NB4 (cell line): ENCODE measurements at regions not wholly inside any gene's neighbourhood (a gene's known extent, or its start where the extent isn't known, plus 50 kb on each side); places are given as distances from the start of the nearest gene placed in this dataset.

Experiments used
- MYC ChIP-seq: IDR thresholded peaks from 2 replicates; pipeline ENCODE4 v1.6.1; 2011; ENCODE audit warnings: low read depth, low read length
- POLR2A ChIP-seq: IDR thresholded peaks from 2 replicates; pipeline ENCODE4 v1.6.1; 2011; ENCODE audit warnings: mild to moderate bottlenecking; ENCODE audit not compliant: insufficient read length; ENCODE audit errors: extremely low read depth
- TF ChIP-seq, protein P1 (sequence below): IDR thresholded peaks from one replicate; pipeline ENCODE4 v1.5.1; 2012; ENCODE audit warnings: low read depth, low read length
- TF ChIP-seq, protein P2 (sequence below): IDR thresholded peaks from 2 replicates; pipeline ENCODE4 v1.6.1; 2011; ENCODE audit warnings: low read depth, low read length

DNA sequence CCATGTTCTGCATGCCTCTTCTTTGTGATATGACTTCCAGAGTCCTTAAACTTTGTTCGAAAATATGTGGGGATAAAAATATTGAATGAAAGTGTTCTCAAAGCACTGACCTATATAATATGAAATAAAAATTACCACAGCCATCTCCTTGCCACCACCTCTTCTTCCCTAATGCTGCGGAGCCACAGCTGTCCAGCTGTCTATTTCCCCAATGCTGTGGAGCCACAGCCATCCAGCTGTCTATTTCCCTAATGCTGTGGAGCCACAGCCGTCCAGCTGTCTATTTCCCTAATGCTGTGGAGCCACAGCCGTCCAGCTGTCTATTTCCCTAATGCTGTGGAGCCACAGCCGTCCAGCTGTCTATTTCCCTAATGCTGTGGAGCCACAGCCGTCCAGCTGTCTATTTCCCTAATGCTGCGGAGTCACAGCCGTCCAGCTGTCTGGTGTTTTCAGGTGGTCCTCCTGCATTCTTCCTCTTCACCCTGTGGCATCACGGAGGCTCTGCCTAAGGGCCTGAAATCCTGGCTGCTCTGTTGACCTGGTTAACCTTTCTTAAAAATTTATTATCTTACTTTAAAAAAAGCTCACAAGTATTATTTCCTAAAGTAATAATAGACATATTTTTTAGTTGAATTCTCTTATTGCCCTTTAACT is 266.1 kb upstream of the MEX3C start:
- TF ChIP-seq, protein P1, sequence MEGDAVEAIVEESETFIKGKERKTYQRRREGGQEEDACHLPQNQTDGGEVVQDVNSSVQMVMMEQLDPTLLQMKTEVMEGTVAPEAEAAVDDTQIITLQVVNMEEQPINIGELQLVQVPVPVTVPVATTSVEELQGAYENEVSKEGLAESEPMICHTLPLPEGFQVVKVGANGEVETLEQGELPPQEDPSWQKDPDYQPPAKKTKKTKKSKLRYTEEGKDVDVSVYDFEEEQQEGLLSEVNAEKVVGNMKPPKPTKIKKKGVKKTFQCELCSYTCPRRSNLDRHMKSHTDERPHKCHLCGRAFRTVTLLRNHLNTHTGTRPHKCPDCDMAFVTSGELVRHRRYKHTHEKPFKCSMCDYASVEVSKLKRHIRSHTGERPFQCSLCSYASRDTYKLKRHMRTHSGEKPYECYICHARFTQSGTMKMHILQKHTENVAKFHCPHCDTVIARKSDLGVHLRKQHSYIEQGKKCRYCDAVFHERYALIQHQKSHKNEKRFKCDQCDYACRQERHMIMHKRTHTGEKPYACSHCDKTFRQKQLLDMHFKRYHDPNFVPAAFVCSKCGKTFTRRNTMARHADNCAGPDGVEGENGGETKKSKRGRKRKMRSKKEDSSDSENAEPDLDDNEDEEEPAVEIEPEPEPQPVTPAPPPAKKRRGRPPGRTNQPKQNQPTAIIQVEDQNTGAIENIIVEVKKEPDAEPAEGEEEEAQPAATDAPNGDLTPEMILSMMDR, result no peak
- TF ChIP-seq MYC, result no peak
- TF ChIP-seq POLR2A, result no peak
- TF ChIP-seq, protein P2, sequence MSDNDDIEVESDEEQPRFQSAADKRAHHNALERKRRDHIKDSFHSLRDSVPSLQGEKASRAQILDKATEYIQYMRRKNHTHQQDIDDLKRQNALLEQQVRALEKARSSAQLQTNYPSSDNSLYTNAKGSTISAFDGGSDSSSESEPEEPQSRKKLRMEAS, result no peak
